T-helper 22 cell (primary cell): ENCODE measurements at regions not wholly inside any gene's neighbourhood (a gene's known extent, or its start where the extent isn't known, plus 50 kb on each side); places are given as distances from the start of the nearest gene placed in this dataset.

Source experiments
- DNase-seq: peaks from one replicate; pipeline ENCODE4 v3.0.0-alpha.2; 2020; ENCODE audit warnings: low read depth

DNA sequence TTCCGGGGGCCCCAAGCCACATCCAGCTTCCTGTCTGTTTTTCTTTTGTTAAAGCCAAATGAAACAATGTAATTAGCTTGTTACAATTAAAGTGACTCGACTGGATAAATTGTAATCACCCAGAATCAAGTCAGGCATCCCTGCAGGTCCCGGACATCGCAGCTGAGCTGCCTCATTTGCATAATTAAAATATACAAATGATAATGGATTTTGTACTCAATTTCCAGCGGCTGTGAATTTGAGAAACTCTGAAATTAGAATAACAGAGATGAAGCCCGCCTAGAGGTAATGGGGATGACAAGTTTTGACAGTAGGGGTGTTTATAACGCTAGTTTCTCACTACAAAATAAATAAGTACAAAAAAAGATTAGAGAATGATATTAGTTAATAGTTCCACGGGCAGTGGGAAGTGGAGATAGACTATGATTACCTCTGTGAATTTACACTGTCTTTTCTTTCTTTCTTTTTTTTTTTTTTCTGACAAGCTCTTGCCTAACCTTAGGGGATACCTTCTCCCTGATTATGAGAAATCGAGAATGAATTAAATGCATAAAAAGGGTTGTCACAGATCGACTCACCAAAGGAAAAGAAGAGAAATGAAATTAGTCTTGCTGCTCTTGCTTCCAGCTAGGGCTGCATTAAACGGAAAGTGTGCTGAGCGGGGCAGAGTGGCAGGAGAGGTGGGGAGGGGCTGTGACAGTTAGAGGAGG lies 82.6 kb upstream of the SKOR2 start:
- no peak for DNase-seq

DNA sequence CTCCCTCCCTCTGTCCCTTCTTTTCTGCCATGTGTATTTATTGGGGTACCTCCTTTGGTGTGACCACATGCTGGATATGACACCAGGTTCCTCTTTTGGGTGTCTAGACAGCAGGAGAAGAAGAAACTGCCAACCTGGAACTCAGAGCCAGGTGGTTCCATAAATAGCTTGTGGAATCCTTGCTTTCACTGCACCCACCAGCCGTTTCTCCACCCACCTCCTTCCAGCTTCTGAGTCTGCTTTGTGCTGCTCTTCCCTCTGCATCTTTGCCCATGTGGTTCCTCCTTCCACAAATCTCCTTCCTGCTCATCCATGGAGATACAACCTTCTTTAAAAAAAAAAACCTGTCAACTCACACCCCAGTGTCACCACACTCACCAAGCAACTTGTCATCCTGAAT lies 80.2 kb upstream of the SKOR2 start:
- DNase-seq, result no peak

- DNase-seq, result no peak
These were observed 79.6 kb upstream of the SKOR2 start for GRCh38 chr18:47331026-47331425.

DNA sequence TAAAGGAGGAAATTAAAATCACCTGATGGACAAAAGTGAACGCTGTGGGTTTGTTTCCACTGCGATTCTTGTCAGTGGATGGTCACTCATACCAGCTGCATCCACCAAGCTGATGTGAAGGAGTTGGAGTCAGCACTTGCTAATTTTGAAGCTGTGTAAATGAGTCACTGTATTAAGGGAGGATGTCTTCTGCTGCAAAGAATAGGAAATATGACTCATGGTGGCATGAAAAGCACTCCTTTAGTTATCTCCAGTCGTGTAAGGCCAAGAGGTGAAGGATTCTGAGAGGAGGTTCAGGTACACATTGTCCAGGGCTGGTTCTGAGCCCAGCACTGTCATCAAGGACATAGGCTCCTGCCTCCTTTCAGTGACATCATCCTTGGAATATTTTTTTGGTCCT lies 71.7 kb upstream of the SKOR2 start:
- no peak for DNase-seq

DNA sequence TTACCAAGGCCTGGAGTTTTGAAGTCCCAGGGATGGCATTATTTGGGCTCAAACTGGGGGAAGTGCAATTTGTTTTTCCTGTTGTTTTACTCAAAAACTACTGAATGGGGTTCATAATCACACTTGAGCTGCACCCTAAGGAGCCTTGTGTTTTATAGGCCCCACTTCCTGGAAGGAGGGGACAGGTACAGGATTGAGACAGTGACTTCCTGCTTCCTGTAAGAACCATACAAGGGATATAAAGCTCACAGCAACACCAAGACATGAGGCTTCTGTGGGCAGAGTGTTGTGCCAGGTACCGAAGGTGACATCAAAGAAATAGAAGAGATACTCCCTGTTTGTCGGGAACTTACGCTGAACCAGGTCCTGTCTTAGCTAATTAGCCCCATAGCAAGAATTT lies 70.4 kb upstream of the SKOR2 start:
- DNase-seq, result no peak

DNA sequence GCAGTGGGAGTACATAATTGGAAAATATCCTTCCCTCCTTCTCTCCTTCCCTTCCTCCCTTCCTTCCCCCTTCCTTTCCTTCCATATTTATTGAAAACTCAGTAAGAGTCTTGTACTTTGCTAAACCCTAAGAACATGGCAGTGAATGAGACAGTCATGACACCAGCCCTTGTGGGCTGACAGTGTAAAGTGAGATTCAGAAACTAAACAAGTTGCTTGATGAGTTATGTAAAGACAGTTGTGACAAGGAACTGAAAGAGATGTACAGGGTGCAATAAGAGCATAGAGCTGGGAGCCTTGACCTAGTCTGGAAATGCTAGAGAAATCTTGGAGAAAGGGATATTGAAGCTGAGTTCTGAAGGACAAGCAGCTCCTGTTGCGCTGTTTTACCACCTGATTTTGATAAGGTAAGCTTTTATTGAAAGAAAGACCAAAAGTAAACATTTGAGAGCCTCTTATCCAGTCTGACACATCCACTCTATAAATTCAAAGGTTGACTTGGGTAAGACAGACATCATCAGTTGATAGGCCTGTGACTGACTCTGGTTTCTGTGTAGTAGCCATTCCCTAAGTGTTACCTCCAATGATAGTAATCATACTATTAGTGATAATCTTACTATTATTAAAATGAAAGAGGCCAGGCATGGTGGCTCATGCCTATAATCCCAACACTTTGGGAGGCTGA lies 66.5 kb upstream of the SKOR2 start:
- DNase-seq, result no peak

DNA sequence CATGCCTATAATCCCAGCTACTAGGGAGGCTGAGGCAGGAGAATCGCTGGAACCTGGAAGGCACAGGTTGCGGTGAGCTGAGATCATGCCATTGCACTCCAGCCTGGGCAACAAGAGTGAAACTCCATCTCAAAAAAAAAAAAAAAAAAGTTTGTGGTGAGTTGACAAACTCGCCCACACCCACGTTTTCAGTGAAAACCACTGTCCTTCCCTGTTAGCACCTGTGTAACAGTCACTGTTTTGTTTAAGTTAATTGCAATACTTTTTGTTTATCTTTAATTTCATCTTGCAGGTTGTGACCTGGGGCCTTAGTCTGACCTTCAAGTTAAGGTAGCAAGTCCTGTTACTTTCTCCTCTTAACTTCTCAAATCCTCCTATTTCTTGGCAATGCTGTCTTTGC lies 65.5 kb upstream of the SKOR2 start:
- DNase-seq, result no peak

DNA sequence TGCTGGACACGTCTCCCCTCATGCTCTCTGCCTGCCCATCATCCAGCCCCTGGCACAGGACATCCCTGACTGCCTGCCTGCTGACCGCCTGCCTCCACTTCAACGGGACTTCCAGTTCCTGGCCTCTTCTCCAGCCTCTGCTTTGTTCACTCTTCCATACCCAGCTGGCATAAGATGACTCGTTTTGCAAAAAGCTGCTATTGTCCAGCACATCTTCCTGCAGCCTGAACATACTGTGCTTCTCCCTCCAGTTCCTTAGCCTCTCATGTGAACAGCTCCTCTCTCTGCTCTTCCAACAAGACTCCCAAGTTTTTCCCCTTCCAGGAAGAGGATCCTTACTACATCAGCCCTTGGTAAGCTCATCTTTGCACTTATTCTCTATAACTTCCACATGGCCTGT lies 62.4 kb upstream of the SKOR2 start:
- no peak for DNase-seq

- no peak for DNase-seq
These were observed 60.1 kb upstream of the SKOR2 start for GRCh38 chr18:47311585-47311984.
